IMR-90 (cell line): ENCODE measurements at regions not wholly inside any gene's neighbourhood (a gene's known extent, or its start where the extent isn't known, plus 50 kb on each side); places are given as distances from the start of the nearest gene placed in this dataset.

Source experiments
- BHLHE40 ChIP-seq: fragments of 150-350 bp; IDR thresholded peaks from 2 replicates; pipeline ENCODE4 v1.6.1; 2016; ENCODE audit warnings: mild to moderate bottlenecking, low read depth, low read length
- CEBPB ChIP-seq: IDR thresholded peaks from 2 replicates; pipeline ENCODE4 v1.6.1; 2012; ENCODE audit warnings: low read depth, low read length, improper control_type of control experiment
- FOS ChIP-seq: fragments of 150-350 bp; IDR thresholded peaks from 2 replicates; pipeline ENCODE4 v1.6.1; 2016; ENCODE audit warnings: low read depth, low read length
- MAFK ChIP-seq: IDR thresholded peaks from 2 replicates; pipeline ENCODE4 v1.6.1; 2012; ENCODE audit warnings: low read depth, low read length, improper control_type of control experiment
- MXI1 ChIP-seq: IDR thresholded peaks from 2 replicates; pipeline ENCODE4 v1.6.1; 2012; ENCODE audit warnings: low read depth, mild to moderate bottlenecking, low read length, moderate library complexity, borderline replicate concordance
- NFE2L2 ChIP-seq: fragments of 150-350 bp; IDR thresholded peaks from 2 replicates; pipeline ENCODE4 v1.6.1; 2016; ENCODE audit warnings: low read depth, mild to moderate bottlenecking, low read length
- POLR2A ChIP-seq: IDR thresholded peaks from 2 replicates; pipeline ENCODE4 v1.6.1; 2012; ENCODE audit warnings: mild to moderate bottlenecking, low read depth, low read length
- RAD21 ChIP-seq: IDR thresholded peaks from 2 replicates; pipeline ENCODE4 v1.6.1; 2012; ENCODE audit warnings: low read length, improper control_type of control experiment
- RFX5 ChIP-seq: IDR thresholded peaks from 2 replicates; pipeline ENCODE4 v1.8.0; 2012; ENCODE audit warnings: low read depth, mild to moderate bottlenecking, low read length, moderate library complexity
- TF ChIP-seq, protein P1 (sequence below): conservative IDR thresholded peaks from 2 replicates; pipeline ENCODE4 v1.5.1; 2012; ENCODE audit warnings: mild to moderate bottlenecking, low read depth, low read length, improper control_type of control experiment
- TF ChIP-seq, protein P2 (sequence below): fragments of 150-350 bp; IDR thresholded peaks from 2 replicates; pipeline ENCODE4 v1.6.1; 2016; ENCODE audit warnings: low read depth, mild to moderate bottlenecking, low read length, moderate library complexity, borderline replicate concordance

DNA sequence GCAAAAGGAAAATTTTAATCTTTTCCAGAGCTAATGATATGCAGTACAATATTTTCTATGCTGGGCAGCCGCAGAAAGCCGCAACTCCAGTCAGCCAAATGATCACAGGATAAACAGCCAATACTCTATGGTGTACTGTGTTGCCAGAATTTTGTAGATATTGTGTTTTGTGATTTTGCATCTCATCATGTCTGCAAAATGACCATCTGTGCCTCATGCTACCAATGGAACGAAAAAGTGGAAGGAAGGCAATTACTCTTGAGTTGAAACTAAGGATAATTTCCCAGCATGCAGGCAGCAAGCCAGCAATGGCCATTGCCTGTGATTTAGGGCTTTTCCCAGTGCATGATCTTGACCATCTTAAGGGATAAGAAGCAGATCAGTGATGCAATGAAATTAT, 891.9 kb downstream of the PLOD2 start:
- TF ChIP-seq, protein P1, sequence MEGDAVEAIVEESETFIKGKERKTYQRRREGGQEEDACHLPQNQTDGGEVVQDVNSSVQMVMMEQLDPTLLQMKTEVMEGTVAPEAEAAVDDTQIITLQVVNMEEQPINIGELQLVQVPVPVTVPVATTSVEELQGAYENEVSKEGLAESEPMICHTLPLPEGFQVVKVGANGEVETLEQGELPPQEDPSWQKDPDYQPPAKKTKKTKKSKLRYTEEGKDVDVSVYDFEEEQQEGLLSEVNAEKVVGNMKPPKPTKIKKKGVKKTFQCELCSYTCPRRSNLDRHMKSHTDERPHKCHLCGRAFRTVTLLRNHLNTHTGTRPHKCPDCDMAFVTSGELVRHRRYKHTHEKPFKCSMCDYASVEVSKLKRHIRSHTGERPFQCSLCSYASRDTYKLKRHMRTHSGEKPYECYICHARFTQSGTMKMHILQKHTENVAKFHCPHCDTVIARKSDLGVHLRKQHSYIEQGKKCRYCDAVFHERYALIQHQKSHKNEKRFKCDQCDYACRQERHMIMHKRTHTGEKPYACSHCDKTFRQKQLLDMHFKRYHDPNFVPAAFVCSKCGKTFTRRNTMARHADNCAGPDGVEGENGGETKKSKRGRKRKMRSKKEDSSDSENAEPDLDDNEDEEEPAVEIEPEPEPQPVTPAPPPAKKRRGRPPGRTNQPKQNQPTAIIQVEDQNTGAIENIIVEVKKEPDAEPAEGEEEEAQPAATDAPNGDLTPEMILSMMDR = no peak
- no peak for TF ChIP-seq MAFK
- TF ChIP-seq POLR2A = no peak
- TF ChIP-seq FOS = no peak
- TF ChIP-seq MXI1 = no peak
- no peak for TF ChIP-seq RAD21
- no peak for TF ChIP-seq CEBPB
- TF ChIP-seq, protein P2, sequence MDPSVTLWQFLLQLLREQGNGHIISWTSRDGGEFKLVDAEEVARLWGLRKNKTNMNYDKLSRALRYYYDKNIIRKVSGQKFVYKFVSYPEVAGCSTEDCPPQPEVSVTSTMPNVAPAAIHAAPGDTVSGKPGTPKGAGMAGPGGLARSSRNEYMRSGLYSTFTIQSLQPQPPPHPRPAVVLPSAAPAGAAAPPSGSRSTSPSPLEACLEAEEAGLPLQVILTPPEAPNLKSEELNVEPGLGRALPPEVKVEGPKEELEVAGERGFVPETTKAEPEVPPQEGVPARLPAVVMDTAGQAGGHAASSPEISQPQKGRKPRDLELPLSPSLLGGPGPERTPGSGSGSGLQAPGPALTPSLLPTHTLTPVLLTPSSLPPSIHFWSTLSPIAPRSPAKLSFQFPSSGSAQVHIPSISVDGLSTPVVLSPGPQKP = no peak
- no peak for TF ChIP-seq BHLHE40
- no peak for TF ChIP-seq NFE2L2
- TF ChIP-seq RFX5 = no peak
